ENCODE measurements at regions not wholly inside any gene's neighbourhood (a gene's known extent, or its start where the extent isn't known, plus 50 kb on each side); places are given as distances from the start of the nearest gene placed in this dataset.

- DNase-seq (ENCODE audit: low read depth): no peak
Observed at GRCh38 chr17:14813649-14814370, 451.3 kb downstream of the PMP22 start.

GRCh38 chr17:14808425-14808824, 456.7 kb downstream of the PMP22 start:
- no peak for DNase-seq (ENCODE audit: low read depth)

GRCh38 chr17:14805348-14805747, 459.8 kb downstream of the PMP22 start:
- DNase-seq (ENCODE audit: low read depth): peak; percentile 17

GRCh38 chr17:14803826-14804225, 461.3 kb downstream of the PMP22 start:
- DNase-seq (ENCODE audit: low read depth): no peak

- no peak for DNase-seq (ENCODE audit: low read depth)
Observed at GRCh38 chr17:14797801-14798200, 467.3 kb downstream of the PMP22 start.

- DNase-seq (ENCODE audit: low read depth): no peak
Observed at GRCh38 chr17:14797021-14797420, 468.1 kb downstream of the PMP22 start.

GRCh38 chr17:14794961-14795360, 470.2 kb downstream of the PMP22 start:
- DNase-seq (ENCODE audit: low read depth): no peak

- peak; percentile 84 for DNase-seq (ENCODE audit: low read depth)
Observed at GRCh38 chr17:14793237-14793636, 471.9 kb downstream of the PMP22 start.

GRCh38 chr17:14792746-14793145, 472.4 kb downstream of the PMP22 start:
- DNase-seq (ENCODE audit: low read depth): no peak

- no peak for DNase-seq (ENCODE audit: low read depth)
Observed at GRCh38 chr17:14791221-14791620, 473.9 kb downstream of the PMP22 start.

- no peak for DNase-seq (ENCODE audit: low read depth)
Observed at GRCh38 chr17:14790521-14790920, 474.6 kb downstream of the PMP22 start.

- no peak for DNase-seq (ENCODE audit: low read depth)
Observed at GRCh38 chr17:14784997-14785696, 480.0 kb downstream of the PMP22 start.

- no peak for DNase-seq (ENCODE audit: low read depth)
Observed at GRCh38 chr17:14781123-14781522, 480.2 kb downstream of the HS3ST3B1 start.

GRCh38 chr17:14780097-14780651, 479.3 kb downstream of the HS3ST3B1 start:
- DNase-seq (ENCODE audit: low read depth): no peak

- no peak for DNase-seq (ENCODE audit: low read depth)
Observed at GRCh38 chr17:14779241-14779640, 478.4 kb downstream of the HS3ST3B1 start.

- no peak for DNase-seq (ENCODE audit: low read depth)
Observed at GRCh38 chr17:14777291-14777690, 476.4 kb downstream of the HS3ST3B1 start.

- no peak for DNase-seq (ENCODE audit: low read depth)
Observed at GRCh38 chr17:14776791-14777190, 475.9 kb downstream of the HS3ST3B1 start.

- no peak for DNase-seq (ENCODE audit: low read depth)
Observed at GRCh38 chr17:14775731-14776492, 475.0 kb downstream of the HS3ST3B1 start.

GRCh38 chr17:14774774-14775173, 473.9 kb downstream of the HS3ST3B1 start:
- DNase-seq (ENCODE audit: low read depth): no peak

- no peak for DNase-seq (ENCODE audit: low read depth)
Observed at GRCh38 chr17:14772776-14773175, 471.9 kb downstream of the HS3ST3B1 start.

- no peak for DNase-seq (ENCODE audit: low read depth)
Observed at GRCh38 chr17:14771543-14771942, 470.7 kb downstream of the HS3ST3B1 start.

GRCh38 chr17:14768923-14769322, 468.0 kb downstream of the HS3ST3B1 start:
- DNase-seq (ENCODE audit: low read depth): peak; percentile 21

Measured in ELR (cell line).